Posterior cingulate gyrus (tissue), 11 donors: ENCODE measurements at regions not wholly inside any gene's neighbourhood (a gene's known extent, or its start where the extent isn't known, plus 50 kb on each side); places are given as distances from the start of the nearest gene placed in this dataset.

Source experiments
- DNase-seq, 10 donors: peaks; one replicate each; pipeline versions ENCODE4 v3.0.0 to v3.0.0-alpha.2; 2020 to 2021; ENCODE audit warnings: mixed read lengths in 3 of 10
- intact Hi-C: fragments of 100-400 bp; cut with DNase I; formaldehyde crosslinking; loops from one replicate; pipeline ENCODE4 v1.15.1; 2023

DNA sequence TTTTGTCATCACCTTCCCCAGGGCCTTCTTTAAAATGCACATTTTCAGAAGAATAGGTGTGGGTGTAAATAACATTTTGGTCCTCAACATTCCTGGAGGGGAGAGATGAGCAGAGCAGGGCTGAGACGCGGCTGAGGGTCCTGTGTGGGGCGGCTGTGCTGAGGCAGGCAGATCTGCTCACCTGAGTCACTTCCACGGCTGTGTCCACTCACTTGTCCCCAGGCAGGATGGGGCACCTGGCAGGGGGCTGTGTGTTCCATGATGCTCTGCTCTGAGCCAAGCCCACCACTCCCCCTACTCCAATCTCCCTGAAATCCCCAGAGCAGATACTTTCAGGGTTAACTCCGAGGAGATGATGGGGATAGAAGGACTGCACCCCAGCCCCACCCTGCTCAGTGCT lies 93.8 kb downstream of the GLRX3 start:
- intact Hi-C loops = no loop called here
- no peak for DNase-seq

GRCh38 chr10:130230611-130231010 lies 94.4 kb downstream of the GLRX3 start:
- intact Hi-C loops = no loop called here
- no peak for DNase-seq

DNA sequence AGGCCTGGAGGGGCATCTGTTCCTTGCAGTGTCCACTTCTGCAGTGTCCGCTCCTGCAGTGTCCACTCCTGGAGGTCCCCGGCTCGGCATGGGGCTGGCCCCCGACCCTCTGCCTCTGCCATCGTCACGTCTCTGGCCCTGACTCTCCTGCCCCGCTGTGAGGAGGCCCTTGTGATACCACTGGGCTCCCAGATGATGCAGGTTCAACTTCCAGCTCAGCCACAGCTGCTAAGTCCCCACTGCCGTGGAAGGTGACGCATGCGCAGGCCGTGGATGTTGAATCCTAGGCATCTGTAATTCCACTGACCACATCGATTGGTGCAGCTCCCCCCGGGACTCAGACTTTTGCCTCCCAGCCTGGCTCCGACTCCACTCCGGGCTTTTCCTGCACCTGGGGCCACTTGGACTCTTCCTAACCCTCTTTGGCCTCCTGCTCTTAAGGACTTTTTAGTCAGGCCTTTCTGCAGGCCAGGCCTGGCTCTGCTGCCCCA lies 95.1 kb downstream of the GLRX3 start:
- peak in 1 of 10 donors; percentile 78 for DNase-seq
- intact Hi-C loops = no loop called here

DNA sequence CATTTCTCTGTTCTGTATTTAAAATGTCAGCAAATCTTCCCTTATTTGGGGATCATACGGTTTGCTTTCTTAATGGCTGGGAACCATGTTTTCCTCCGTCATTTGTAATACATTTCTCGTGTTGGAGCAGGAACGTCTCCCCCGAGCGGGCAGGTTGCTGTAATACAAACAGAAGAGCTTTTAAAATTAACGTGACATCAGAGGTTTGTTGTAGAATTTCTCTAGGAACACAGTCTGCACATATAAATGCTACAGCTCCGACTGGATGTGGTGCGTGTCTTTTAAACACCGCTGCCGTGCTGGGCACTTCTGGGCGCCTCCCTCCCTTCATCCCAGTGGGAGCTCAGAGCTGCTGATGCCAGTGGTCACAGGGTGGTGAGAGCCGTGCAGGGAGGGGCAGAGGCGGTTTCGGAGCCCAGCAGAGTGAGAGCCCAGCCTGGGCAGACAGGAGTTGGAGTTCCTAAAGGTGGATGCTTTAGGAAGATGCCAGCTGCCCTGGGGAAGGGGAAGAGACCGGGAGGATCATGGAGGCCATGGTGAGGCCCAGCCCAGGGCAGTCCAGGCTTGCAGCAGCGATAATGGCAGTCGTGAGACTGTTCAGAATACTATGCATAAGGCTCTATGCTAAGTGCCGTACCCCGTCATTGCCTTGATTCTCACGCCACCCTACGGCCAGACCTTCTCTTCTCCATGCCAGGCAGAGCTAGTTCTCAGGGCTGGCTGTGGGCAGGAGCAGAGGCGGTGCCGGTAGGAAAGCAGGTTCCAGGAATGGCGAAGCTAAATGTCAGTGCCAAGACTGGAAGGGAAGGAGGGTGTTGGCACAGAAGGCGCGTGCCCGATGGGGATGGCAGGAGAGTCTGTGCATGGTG lies 96.2 kb downstream of the GLRX3 start:
- DNase-seq = peak in 2 of 10 donors; percentile 24 to 79
- intact Hi-C loops = no loop called here

GRCh38 chr10:130233035-130233360 lies 96.8 kb downstream of the GLRX3 start:
- no peak for DNase-seq
- intact Hi-C loops = no loop called here

- no peak for DNase-seq
These were observed 97.2 kb downstream of the GLRX3 start for GRCh38 chr10:130233426-130233825.

DNA sequence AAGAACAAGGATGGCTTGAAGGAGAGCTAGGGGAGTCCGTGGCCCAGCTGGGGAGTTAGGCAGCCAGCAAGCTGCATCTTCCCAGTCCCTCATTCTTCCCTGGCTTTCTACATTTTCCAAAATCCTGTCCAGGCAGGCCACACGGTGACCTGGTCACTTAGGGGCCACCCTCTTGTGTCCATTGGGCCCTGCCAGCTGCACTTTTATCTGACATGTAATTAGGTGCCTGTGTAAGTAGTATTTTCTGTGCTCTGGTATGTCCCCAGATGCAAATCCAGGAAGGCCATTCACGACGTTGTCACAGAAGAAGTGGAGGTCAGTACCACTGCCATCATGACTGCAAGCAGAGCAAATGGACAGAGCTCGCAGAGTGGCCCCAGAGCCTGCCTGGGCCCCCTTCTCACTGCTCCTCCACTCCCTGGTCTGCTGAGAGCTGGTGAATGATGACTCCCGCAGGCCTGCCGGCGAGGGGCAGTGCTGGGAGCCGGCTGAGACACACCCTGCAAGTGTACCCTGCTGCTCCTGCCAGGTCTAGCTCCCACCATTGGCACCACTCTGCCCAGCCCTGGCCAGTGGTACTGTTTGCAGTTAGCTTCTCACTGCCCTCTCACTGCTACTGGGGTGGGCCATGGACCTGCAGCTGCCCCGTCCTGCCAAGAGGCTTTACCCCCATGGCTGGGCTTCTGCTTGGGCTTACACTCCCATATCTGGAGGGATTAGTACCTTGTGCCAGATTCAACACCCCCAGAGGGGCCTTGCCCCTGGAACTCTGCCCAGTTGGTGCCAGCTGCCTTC lies 98.2 kb downstream of the GLRX3 start:
- no peak for DNase-seq
- intact Hi-C loops = no loop called here

More at GRCh38 chr10:130233426-130233825, 97.2 kb downstream of the GLRX3 start:
- intact Hi-C loops = no loop called here

DNA sequence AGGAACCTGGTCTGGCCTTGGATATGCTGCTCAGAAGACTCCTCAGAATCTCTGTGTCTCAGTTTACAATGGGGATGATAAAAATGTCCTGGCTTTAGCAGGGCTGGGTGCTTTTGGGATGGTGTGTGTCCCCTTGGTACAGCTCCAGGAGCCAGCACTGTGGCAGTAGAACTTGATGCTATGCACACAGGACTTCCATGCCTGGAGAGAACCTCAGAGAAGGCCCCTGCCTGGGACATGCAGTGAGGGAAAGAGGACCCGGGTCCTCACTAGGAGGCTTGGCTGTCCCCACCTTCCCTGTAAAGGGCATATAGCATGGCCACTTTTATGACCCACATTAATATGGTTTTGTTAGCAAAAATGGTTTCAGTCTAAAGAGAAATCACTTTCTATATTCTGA lies 100.5 kb downstream of the GLRX3 start:
- intact Hi-C loops = no loop called here
- no peak for DNase-seq

GRCh38 chr10:130240409-130240808 lies 104.2 kb downstream of the GLRX3 start:
- intact Hi-C loops = no loop called here
- no peak for DNase-seq

GRCh38 chr10:130242513-130242912 lies 106.3 kb downstream of the GLRX3 start:
- no peak for DNase-seq
- intact Hi-C loops = no loop called here

DNA sequence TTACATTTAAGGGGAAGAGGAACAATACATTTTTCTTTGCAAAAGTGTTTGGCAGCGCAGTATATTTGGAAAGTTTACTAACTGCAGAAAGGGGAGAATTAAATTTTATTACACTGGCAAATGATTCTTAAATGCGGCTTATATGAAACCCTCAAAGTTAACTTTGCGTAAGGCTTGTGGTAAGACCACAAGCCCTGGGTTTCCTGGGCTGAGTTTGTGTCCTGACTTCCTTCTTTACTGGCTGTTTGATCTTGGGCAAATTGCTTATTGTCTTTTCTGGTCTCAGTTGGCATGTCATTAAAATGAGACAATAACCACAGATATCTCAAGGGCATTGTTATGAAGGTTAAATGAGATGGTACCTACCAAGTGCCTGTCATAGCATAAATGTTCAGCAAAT lies 106.8 kb downstream of the GLRX3 start:
- intact Hi-C loops = no loop called here

GRCh38 chr10:130244031-130244927 lies 108.1 kb downstream of the GLRX3 start:
- DNase-seq = no peak

More for the DNA sequence above, 106.8 kb downstream of the GLRX3 start:
- DNase-seq = no peak

DNA sequence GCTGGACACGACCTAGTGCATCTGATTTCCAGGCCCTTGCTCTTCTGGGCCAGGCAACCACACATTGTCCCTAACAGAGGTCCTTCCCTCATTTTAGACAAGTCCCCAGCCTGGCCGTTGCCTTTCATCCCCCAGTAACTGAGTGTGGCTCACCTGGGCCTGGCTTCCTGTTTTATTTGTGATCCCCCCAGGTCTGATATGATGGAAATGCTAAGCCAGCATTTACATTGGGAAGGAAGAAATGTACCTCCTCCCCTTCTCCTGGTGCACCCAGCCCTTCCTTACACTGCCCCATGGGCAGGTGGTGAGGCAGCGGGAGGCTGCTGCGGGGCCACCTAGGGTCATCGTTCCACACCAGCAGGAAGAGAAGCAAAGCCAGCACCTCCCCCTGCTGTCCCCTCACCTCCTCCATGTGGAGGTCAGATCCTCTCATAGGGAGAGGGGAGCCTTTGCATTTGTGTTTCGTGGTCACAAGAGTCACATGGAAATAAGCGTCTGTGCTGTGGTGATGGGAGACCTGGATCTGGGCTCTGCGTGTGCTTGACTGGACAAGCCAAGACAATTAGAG lies 108.8 kb downstream of the GLRX3 start:
- no peak for DNase-seq
- intact Hi-C loops = no loop called here

More at GRCh38 chr10:130244031-130244927, 108.1 kb downstream of the GLRX3 start:
- intact Hi-C loops = no loop called here

DNA sequence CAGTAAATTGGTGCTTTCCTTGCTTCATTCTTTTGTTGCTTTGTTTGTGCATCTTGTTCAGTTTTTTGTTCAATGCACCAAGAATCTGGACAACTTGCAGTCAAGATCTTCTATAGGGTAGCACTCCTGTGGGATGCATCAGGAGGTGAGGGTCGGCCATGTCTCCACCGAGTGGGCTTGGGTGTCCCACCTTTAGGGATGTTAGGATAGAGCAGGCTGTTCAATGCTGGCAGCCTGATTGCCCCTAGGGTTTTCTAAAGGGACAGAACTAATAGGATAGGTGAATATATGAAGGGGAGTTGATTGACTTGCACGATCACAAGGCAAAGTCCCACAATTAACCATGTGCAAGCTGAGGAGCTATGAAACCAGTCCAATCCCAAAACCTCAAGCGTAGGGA lies 109.9 kb downstream of the GLRX3 start:
- DNase-seq = no peak
- intact Hi-C loops = no loop called here

- intact Hi-C loops = no loop called here
These were observed 113.9 kb downstream of the GLRX3 start for GRCh38 chr10:130250127-130250526.

GRCh38 chr10:130251766-130252165 lies 115.6 kb downstream of the GLRX3 start:
- intact Hi-C loops = no loop called here
- no peak for DNase-seq

More at GRCh38 chr10:130250127-130250526, 113.9 kb downstream of the GLRX3 start:
- no peak for DNase-seq

DNA sequence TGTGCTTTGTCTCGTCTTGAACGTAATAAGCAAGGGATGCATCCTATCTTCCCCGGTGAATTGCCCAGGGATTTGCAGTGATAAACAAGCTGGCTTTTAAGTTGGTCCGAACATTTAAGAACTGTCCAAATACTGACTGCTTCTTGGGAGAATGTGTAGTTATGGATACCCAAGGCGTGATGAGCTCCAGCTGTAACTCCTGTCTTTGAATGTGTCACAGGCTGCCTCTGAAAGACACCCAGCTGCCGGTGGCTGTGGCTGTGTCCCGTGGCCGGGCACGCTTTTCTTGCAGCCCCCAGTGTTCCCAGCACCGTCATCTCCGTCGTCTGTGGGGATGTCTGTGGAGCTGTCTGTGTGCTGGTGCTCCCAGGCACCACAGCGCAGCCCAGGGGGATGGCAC lies 118.1 kb downstream of the GLRX3 start:
- DNase-seq = no peak
- intact Hi-C loops = no loop called here

- intact Hi-C loops = no loop called here
- DNase-seq = no peak
These were observed 118.5 kb downstream of the GLRX3 start for GRCh38 chr10:130254662-130255061.

DNA sequence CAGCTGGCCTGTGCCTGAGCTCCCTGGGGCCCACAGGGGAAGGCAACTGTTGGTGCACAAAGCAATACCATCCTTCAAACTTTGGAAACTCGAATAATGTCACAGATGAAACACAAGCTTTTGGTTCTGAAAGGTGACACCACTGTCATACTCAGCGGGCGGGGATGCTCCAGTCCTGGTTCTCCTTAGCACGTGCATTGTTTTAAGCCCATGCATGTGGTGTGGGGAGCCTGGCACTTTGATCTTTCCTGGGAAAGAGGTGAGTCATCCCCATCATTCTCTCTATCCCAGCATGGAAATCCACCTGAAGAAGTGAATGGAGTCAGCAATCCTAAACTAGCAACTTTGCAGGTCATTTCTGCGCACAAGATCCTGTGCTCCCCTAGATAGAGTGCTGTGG lies 119.6 kb downstream of the GLRX3 start:
- DNase-seq = no peak
- intact Hi-C loops = no loop called here

DNA sequence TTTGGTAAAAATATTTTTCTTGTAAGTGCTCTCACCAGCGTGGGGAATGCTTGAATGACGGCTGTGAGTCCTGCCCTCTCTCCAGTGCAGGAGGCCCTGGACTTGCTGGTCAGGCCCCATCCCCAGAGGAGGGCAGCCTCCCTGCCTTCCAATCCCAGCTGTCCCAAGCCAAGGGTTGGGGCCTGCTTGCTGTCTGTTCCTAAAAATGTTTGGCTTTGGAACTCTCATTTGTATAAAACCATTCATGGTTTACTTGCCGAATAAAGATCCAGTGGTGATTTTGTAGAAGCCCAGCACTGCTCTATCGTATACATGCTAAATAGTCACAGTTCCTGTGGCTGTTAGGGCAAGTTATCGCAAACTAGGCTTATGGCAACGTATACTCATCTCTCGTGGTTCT lies 121.7 kb downstream of the GLRX3 start:
- intact Hi-C loops = no loop called here
- no peak for DNase-seq
